K562 (cell line): ENCODE measurements at regions not wholly inside any gene's neighbourhood (a gene's known extent, or its start where the extent isn't known, plus 50 kb on each side); places are given as distances from the start of the nearest gene placed in this dataset.

Source experiments
- CEBPZ ChIP-seq: fragments of 150-350 bp; IDR thresholded peaks from 2 replicates; pipeline ENCODE4 v1.6.1; 2014; ENCODE audit warnings: low read depth, mild to moderate bottlenecking, low read length, borderline replicate concordance
- E2F3 ChIP-seq: fragments of 250-450 bp; sonication (Bioruptor Pico); IDR thresholded peaks from 2 replicates; pipeline ENCODE4 v1.4.0; 2020; ENCODE audit warnings: mild to moderate bottlenecking
- KLF6 ChIP-seq: fragments of 250-450 bp; sonication (Bioruptor Pico); IDR thresholded peaks from 2 replicates; pipeline ENCODE4 v1.4.0; 2020; ENCODE audit warnings: mild to moderate bottlenecking, moderate library complexity, borderline replicate concordance
- L3MBTL2 ChIP-seq: fragments of 450-650 bp; IDR thresholded peaks from 2 replicates; pipeline ENCODE4 v1.6.1; 2016; ENCODE audit warnings: mild to moderate bottlenecking, moderate library complexity
- NCOA2 ChIP-seq, 2 experiments: fragments of 450-650 bp; IDR thresholded peaks; 2 replicates each; pipeline ENCODE4 v1.6.1; 2018; ENCODE audit warnings: mild to moderate bottlenecking in 2 of 2, moderate library complexity in 1 of 2; ENCODE audit not compliant: partially characterized antibody in 2 of 2
- NR2C2 ChIP-seq, 2 experiments: fragments of 200-800 bp in 1 of 2; sonication (Bioruptor generic) in 1 of 2; sonication (generic) in 1 of 2; formaldehyde crosslinking in 1 of 2; IDR thresholded peaks; 2 replicates each; pipeline versions ENCODE4 v1.6.1 to v1.8.0; 2016 to 2022; ENCODE audit warnings: mild to moderate bottlenecking in 1 of 2, missing compliant biosample characterization in 1 of 2, missing genetic modification characterization in 1 of 2, missing genetic modification reagents in 1 of 2
- PHF20 ChIP-seq: fragments of 450-650 bp; IDR thresholded peaks from 2 replicates; pipeline ENCODE4 v1.6.1; 2018; ENCODE audit not compliant: partially characterized antibody
- REST ChIP-seq, 2 experiments: fragments of 450-650 bp; formaldehyde crosslinking in 1 of 2; IDR thresholded peaks; 2 replicates each; pipeline versions ENCODE4 v1.4.0 to v1.6.1; 2014 to 2020; ENCODE audit warnings: mild to moderate bottlenecking in 2 of 2, borderline replicate concordance in 1 of 2, low read depth in 1 of 2
- SMARCE1 ChIP-seq: fragments of 450-650 bp; IDR thresholded peaks from 2 replicates; pipeline ENCODE4 v1.7.1; 2016; ENCODE audit warnings: mild to moderate bottlenecking
- SNIP1 ChIP-seq: fragments of 450-650 bp; IDR thresholded peaks from 2 replicates; pipeline ENCODE4 v1.7.1; 2017; ENCODE audit warnings: low read depth, mild to moderate bottlenecking
- ZNF146 ChIP-seq: IDR thresholded peaks from one replicate; pipeline ENCODE4 v1.6.1; 2018; ENCODE audit warnings: missing compliant biosample characterization; ENCODE audit not compliant: unreplicated experiment
- ZNF408 ChIP-seq: fragments of 250-450 bp; sonication (Bioruptor Pico); IDR thresholded peaks from 2 replicates; pipeline ENCODE4 v1.4.0; 2020; ENCODE audit warnings: low read depth, mild to moderate bottlenecking, moderate library complexity
- ZNF785 ChIP-seq: fragments of 250-450 bp; sonication (Bioruptor Pico); IDR thresholded peaks from 2 replicates; pipeline ENCODE4 v1.4.0; 2020; ENCODE audit warnings: mild to moderate bottlenecking
- ZZZ3 ChIP-seq: fragments of 450-650 bp; IDR thresholded peaks from 2 replicates; pipeline ENCODE4 v1.6.1; 2016; ENCODE audit warnings: antibody characterized with exemption, mild to moderate bottlenecking, moderate library complexity
- TF ChIP-seq, protein P1 (sequence below): IDR thresholded peaks from 2 replicates; pipeline ENCODE4 v1.6.1; 2016; ENCODE audit warnings: missing genetic modification characterization, missing compliant biosample characterization

DNA sequence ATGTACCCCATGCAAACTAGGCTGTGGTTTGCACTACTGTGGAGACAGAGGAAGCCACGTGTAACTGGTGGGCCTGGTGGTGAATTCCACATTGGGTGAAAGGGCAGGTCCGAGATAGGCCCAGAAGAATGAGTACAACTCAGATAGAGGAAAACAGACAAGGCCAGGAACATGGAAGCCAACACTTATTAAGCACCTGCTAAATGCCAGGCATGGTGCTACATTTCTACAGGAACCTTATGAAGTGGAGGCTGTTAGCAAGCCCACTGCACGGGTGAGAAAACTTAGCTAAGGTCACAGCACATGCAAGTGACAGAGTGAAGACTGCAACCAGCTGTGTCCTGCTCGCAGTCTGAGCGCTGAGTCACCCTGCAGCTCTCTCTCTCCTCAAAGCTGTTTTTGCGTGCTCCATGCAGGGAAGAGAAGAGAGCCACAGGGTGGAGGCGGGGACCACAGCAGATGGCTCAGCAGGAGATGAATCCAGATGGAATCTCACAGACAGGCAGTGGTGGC is 65.5 kb upstream of the SPTLC1 start (continued):
- TF ChIP-seq ZZZ3 = no peak
- TF ChIP-seq SNIP1 = no peak
- no peak for TF ChIP-seq NCOA2 (IDR thresholded peaks at IDR 0.05; ENCODE audit: partially characterized antibody in 2 of 2)
- TF ChIP-seq ZNF146 = no peak
- TF ChIP-seq ZNF785 (CRISPR knock-in tag) = no peak
- no peak for TF ChIP-seq E2F3 (CRISPR knock-in tag)
- TF ChIP-seq NR2C2 (CRISPR knock-in tag; IDR thresholded peaks at IDR 0.05) = no peak
- peak; percentile 61 for TF ChIP-seq NR2C2 (tag; IDR thresholded peaks at IDR 0.05)
- TF ChIP-seq CEBPZ = no peak
- TF ChIP-seq ZNF408 (CRISPR knock-in tag) = no peak
- TF ChIP-seq, protein P1, sequence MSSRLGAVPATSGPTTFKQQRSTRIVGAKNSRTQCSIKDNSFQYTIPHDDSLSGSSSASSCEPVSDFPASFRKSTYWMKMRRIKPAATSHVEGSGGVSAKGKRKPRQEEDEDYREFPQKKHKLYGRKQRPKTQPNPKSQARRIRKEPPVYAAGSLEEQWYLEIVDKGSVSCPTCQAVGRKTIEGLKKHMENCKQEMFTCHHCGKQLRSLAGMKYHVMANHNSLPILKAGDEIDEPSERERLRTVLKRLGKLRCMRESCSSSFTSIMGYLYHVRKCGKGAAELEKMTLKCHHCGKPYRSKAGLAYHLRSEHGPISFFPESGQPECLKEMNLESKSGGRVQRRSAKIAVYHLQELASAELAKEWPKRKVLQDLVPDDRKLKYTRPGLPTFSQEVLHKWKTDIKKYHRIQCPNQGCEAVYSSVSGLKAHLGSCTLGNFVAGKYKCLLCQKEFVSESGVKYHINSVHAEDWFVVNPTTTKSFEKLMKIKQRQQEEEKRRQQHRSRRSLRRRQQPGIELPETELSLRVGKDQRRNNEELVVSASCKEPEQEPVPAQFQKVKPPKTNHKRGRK = no peak
- TF ChIP-seq L3MBTL2 = peak; percentile 86
- peak; percentile 30; the same call in 1 of the 2 replicates for TF ChIP-seq SMARCE1
- no peak for TF ChIP-seq KLF6 (CRISPR knock-in tag)
- no peak for TF ChIP-seq PHF20
- peak; percentile 58 for TF ChIP-seq REST (IDR thresholded peaks at IDR 0.05; ENCODE audit: borderline replicate concordance)
- TF ChIP-seq REST (CRISPR knock-in tag; IDR thresholded peaks at IDR 0.05; ENCODE audit: low read depth) = no peak
